Chondrocyte (in vitro differentiated cells): ENCODE measurements at regions not wholly inside any gene's neighbourhood (a gene's known extent, or its start where the extent isn't known, plus 50 kb on each side); places are given as distances from the start of the nearest gene placed in this dataset.

Experiments
- DNase-seq: peaks from one replicate; pipeline ENCODE4 v3.0.0; 2021; ENCODE audit warnings: mixed read lengths, low spot score
- H3K27ac Mint-ChIP-seq: one replicate; pipeline ENCODE4 v1.8.0; 2021; ENCODE audit warnings: mild to moderate bottlenecking, moderate library complexity, mixed read lengths; ENCODE audit not compliant: unreplicated experiment
- H3K27me3 Mint-ChIP-seq: 2 replicates; pipeline ENCODE4 v1.8.0; 2021; ENCODE audit warnings: low read depth, mixed read lengths
- H3K36me3 Mint-ChIP-seq: 2 replicates; pipeline ENCODE4 v1.8.0; 2021; ENCODE audit warnings: low read depth, mixed read lengths
- H3K4me1 Mint-ChIP-seq: 2 replicates; pipeline ENCODE4 v1.8.0; 2021; ENCODE audit warnings: low read depth, mild to moderate bottlenecking, mixed read lengths
- H3K4me3 Mint-ChIP-seq: one replicate; pipeline ENCODE4 v1.8.0; 2021; ENCODE audit warnings: mild to moderate bottlenecking, moderate library complexity, mixed read lengths; ENCODE audit not compliant: unreplicated experiment
- H3K9me3 Mint-ChIP-seq: 2 replicates; pipeline ENCODE4 v1.8.0; 2021; ENCODE audit warnings: low read depth, mixed read lengths
- CTCF ChIP-seq: fragments of 200-600 bp; sonication (generic); IDR thresholded peaks from 2 replicates; pipeline ENCODE4 v1.5.0; 2021; ENCODE audit warnings: antibody characterized with exemption, mild to moderate bottlenecking, moderate library complexity

GRCh38 chr1:194968916-194969315, 1639.3 kb downstream of the KCNT2 start:
- Mint-ChIP-seq H3K27ac (no peak overlapping the region), H3K4me1 (no peaks in the 10 kb centered on the region), H3K4me3 (no peak overlapping the region), H3K27me3 (no peaks in the 10 kb centered on the region), H3K9me3 (peaks cover 2% of the 10 kb centered on the region), H3K36me3 (no peaks in the 10 kb centered on the region)
- no peak for DNase-seq
- TF ChIP-seq CTCF = no peak

GRCh38 chr1:194959795-194960194, 1648.4 kb downstream of the KCNT2 start:
- Mint-ChIP-seq H3K9me3 (peaks cover 2% of the 10 kb centered on the region), H3K27me3 (no peaks in the 10 kb centered on the region), H3K4me1 (peaks cover 4% of the 10 kb centered on the region), H3K4me3 (no peak overlapping the region), H3K36me3 (no peaks in the 10 kb centered on the region), H3K27ac (no peak overlapping the region)
- no peak for TF ChIP-seq CTCF
- no peak for DNase-seq

- peaks cover 12% of the 10 kb centered on the region for H3K9me3 Mint-ChIP-seq
- H3K36me3 Mint-ChIP-seq = no peaks in the 10 kb centered on the region
- H3K4me1 Mint-ChIP-seq = no peaks in the 10 kb centered on the region
- no peak overlapping the region for H3K27ac Mint-ChIP-seq
- no peaks in the 10 kb centered on the region for H3K27me3 Mint-ChIP-seq
- H3K4me3 Mint-ChIP-seq = no peak overlapping the region
- no peak for DNase-seq
- TF ChIP-seq CTCF = no peak
Observed at GRCh38 chr1:194952171-194952570, 1656.1 kb downstream of the KCNT2 start.

- Mint-ChIP-seq H3K4me1 (no peaks in the 10 kb centered on the region), H3K27ac (no peak overlapping the region), H3K27me3 (no peaks in the 10 kb centered on the region), H3K36me3 (no peaks in the 10 kb centered on the region), H3K4me3 (no peak overlapping the region), H3K9me3 (peaks cover 12% of the 10 kb centered on the region)
- no peak for TF ChIP-seq CTCF
- DNase-seq = no peak
Observed at GRCh38 chr1:194950584-194950983, 1657.7 kb downstream of the KCNT2 start.

GRCh38 chr1:194940336-194941030, 1667.8 kb downstream of the KCNT2 start:
- DNase-seq = no peak
- H3K36me3 Mint-ChIP-seq = no peaks in the 10 kb centered on the region
- H3K4me3 Mint-ChIP-seq = no peak overlapping the region
- H3K27ac Mint-ChIP-seq = no peak overlapping the region
- no peak for TF ChIP-seq CTCF
- peaks cover 2% of the 10 kb centered on the region for H3K27me3 Mint-ChIP-seq
- peaks cover 6% of the 10 kb centered on the region for H3K9me3 Mint-ChIP-seq
- H3K4me1 Mint-ChIP-seq = no peaks in the 10 kb centered on the region
